B cell (primary cell): ENCODE measurements at regions not wholly inside any gene's neighbourhood (a gene's known extent, or its start where the extent isn't known, plus 50 kb on each side); places are given as distances from the start of the nearest gene placed in this dataset.

Experiments used
- ATAC-seq: fragments of 200-7000 bp; cut with Tn5 transposase; one replicate; pipeline ENCODE4 v1.10.0; 2021; ENCODE audit warnings: low read depth, mild to moderate bottlenecking, moderate number of reproducible peaks, moderate library complexity
- CTCF ChIA-PET: fragments of 350-600 bp; sonication (Branson Sonifier 250); formaldehyde crosslinking; loops from one replicate; lab custom pipeline; 2021; ENCODE audit warnings: antibody characterized with exemption, inconsistent platforms; lab: Charles Lee
- POLR2A ChIA-PET: fragments of 350-600 bp; sonication (Branson Sonifier 250); formaldehyde crosslinking; loops from one replicate; lab custom pipeline; 2021; ENCODE audit warnings: antibody characterized with exemption; lab: Charles Lee
- DNase-seq: peaks from one replicate; pipeline ENCODE4 v3.0.0; 2013
- H2AFZ ChIP-seq: 2 replicates; pipeline ENCODE4 v1.6.1; 2012; ENCODE audit warnings: mild to moderate bottlenecking, low read depth, low read length; ENCODE audit not compliant: insufficient read depth, poor library complexity, severe bottlenecking
- H3K27ac ChIP-seq, 2 donors: 1 replicate in 1 of 2; 2 replicates in 1 of 2; pipeline ENCODE4 v1.5.1; 2012 to 2013; ENCODE audit warnings: low read length in 2 of 2, mild to moderate bottlenecking in 2 of 2, moderate library complexity in 1 of 2
- H3K27me3 ChIP-seq, 4 experiments: fragments of 200-600 bp in 1 of 4; sonication (generic) in 1 of 4; replicated peaks in 1 of 4; 1 replicate in 2 of 4; 2 replicates in 2 of 4; pipeline versions ENCODE4 v1.6.1 to v1.7.0; 2013 to 2016; ENCODE audit warnings: low read length in 3 of 4, mild to moderate bottlenecking in 2 of 4, mixed read lengths in 1 of 4, moderate library complexity in 1 of 4; ENCODE audit not compliant: insufficient read depth in 4 of 4, control insufficient read depth in 3 of 4; ENCODE audit errors: control extremely low read depth in 1 of 4
- H3K36me3 ChIP-seq, 2 experiments: replicated peaks in 1 of 2; 1 replicate in 1 of 2; 2 replicates in 1 of 2; pipeline versions ENCODE4 v1.6.1 to v1.7.1; 2013; ENCODE audit warnings: low read length in 1 of 2; ENCODE audit not compliant: insufficient read depth in 2 of 2, control insufficient read depth in 1 of 2; ENCODE audit errors: control extremely low read depth in 1 of 2, extremely low read depth in 1 of 2
- H3K4me1 ChIP-seq, 2 donors: fragments of 200-600 bp in 1 of 2; sonication (generic) in 1 of 2; 1 replicate in 1 of 2; 2 replicates in 1 of 2; pipeline versions ENCODE4 v1.5.1 to v1.6.1; 2013 to 2017; ENCODE audit warnings: low read length in 2 of 2; ENCODE audit not compliant: control insufficient read depth in 2 of 2, insufficient read depth in 2 of 2
- H3K4me2 ChIP-seq: replicated peaks from 2 replicates; pipeline ENCODE3; 2012; ENCODE audit warnings: mild to moderate bottlenecking, low read depth, low read length; ENCODE audit not compliant: poor library complexity, severe bottlenecking
- H3K4me3 ChIP-seq, 5 experiments: fragments of 200-600 bp in 1 of 5; sonication (generic) in 1 of 5; 1 replicate in 3 of 5; 2 replicates in 2 of 5; pipeline versions ENCODE4 v1.5.1 to v1.7.0; 2011 to 2016; ENCODE audit warnings: low read length in 4 of 5, mild to moderate bottlenecking in 4 of 5, low read depth in 2 of 5, control low read depth in 1 of 5, moderate library complexity in 1 of 5; ENCODE audit not compliant: insufficient read depth in 1 of 5; ENCODE audit errors: control extremely low read depth in 1 of 5, extremely low read depth in 1 of 5
- H3K79me2 ChIP-seq: fragments of 200-600 bp; sonication (generic); one replicate; pipeline ENCODE4 v1.6.0; 2016; ENCODE audit warnings: low read length; ENCODE audit not compliant: control insufficient read depth, insufficient read depth
- H3K9ac ChIP-seq: fragments of 200-600 bp; sonication (generic); 2 replicates; pipeline ENCODE4 v1.6.1; 2017; ENCODE audit warnings: mild to moderate bottlenecking, low read length, moderate library complexity
- H3K9me3 ChIP-seq, 3 donors: one replicate each; pipeline versions ENCODE4 v1.6.1 to v1.7.1; 2013; ENCODE audit warnings: low read length in 2 of 3; ENCODE audit not compliant: control insufficient read depth in 2 of 3, insufficient read depth in 1 of 3; ENCODE audit errors: control extremely low read depth in 1 of 3
- H4K20me1 ChIP-seq: 2 replicates; pipeline ENCODE4 v1.6.0; 2012; ENCODE audit warnings: mild to moderate bottlenecking, low read length; ENCODE audit not compliant: insufficient read depth, control insufficient read depth, poor library complexity, severe bottlenecking
- H3K27ac Mint-ChIP-seq: one replicate; pipeline ENCODE4 v1.8.0; 2021; ENCODE audit warnings: mixed read lengths
- H3K27me3 Mint-ChIP-seq: one replicate; pipeline ENCODE4 v1.8.0; 2021; ENCODE audit warnings: mixed read lengths
- H3K4me1 Mint-ChIP-seq: one replicate; pipeline ENCODE4 v1.8.0; 2021; ENCODE audit warnings: mixed read lengths
- H3K4me3 Mint-ChIP-seq: one replicate; pipeline ENCODE4 v1.8.0; 2021; ENCODE audit warnings: mixed read lengths
- H3K9me3 Mint-ChIP-seq: one replicate; pipeline ENCODE4 v1.8.0; 2022; ENCODE audit warnings: mixed read lengths; ENCODE audit not compliant: insufficient read depth
- CTCF ChIP-seq: fragments of 200-600 bp; IDR thresholded peaks from one replicate; pipeline ENCODE4 v1.8.0; 2022; ENCODE audit warnings: antibody characterized with exemption, mild to moderate bottlenecking
- EZH2 ChIP-seq: IDR thresholded peaks from 2 replicates; pipeline ENCODE4 v1.6.1; 2012; ENCODE audit warnings: borderline replicate concordance, low read depth, mild to moderate bottlenecking, moderate library complexity, low read length; ENCODE audit not compliant: insufficient read depth, poor library complexity, severe bottlenecking
- WGBS: methylation state at CpG from one replicate; pipeline ENCODE4 v1.1.5; 2013; ENCODE audit warnings: missing lambda C conversion rate; ENCODE audit not compliant: insufficient coverage; 5-methylcytosine and 5-hydroxymethylcytosine counted together
- intact Hi-C: fragments of 100-400 bp; cut with micrococcal nuclease; formaldehyde crosslinking; loops from one replicate; pipeline ENCODE4 v1.10.0; 2022

DNA sequence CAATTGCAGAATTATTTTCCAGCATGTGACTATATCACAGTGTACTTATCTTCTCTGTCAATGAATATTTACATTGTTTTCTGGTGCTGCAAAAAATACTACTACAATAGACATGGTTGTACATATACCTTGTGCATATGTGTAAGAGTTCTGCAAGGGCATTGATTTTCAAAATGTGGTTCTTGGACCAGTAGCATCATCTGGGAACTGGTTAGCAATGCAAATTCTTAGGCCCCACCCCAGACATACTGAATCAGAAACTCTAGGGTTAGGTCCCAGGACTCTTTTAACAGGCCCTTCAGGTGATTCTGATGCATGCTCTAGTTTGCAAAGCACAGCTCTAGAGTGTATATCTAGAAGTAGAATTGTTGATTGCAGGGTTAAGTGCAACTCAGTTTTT, 292.3 kb downstream of the ZNF621 start:
- ChIA-PET CTCF (interaction anchor here (0.7 to 1.1 kb wide), 2 partner anchors 53 to 481 kb away, joined by 3 read pairs; no protein-coding TSS in a partner anchor), POLR2A (no interaction called here)
- Histone ChIP-seq H3K9me3 (no peaks in the 10 kb centered on the region), H2AFZ (no peak overlapping the region), H3K4me1 (no peaks in the 10 kb centered on the region), H3K27me3 (no peaks in the 10 kb centered on the region), H3K9ac (no peak overlapping the region), H3K27ac (no peak overlapping the region), H3K36me3 (no peaks in the 10 kb centered on the region), H3K79me2 (no peaks in the 10 kb centered on the region), H3K4me2 (no peak overlapping the region), H3K4me3 (no peak overlapping the region), H4K20me1 (no peaks in the 10 kb centered on the region)
- TF ChIP-seq EZH2 (no peak), CTCF (no peak)
- ATAC-seq (no peak), DNase-seq (no peak)
- H3K4me1 Mint-ChIP-seq: no peaks in the 10 kb centered on the region
- H3K27ac Mint-ChIP-seq: no peak overlapping the region
- intact Hi-C loops: no loop called here
- peaks cover 2% of the 10 kb centered on the region for H3K9me3 Mint-ChIP-seq
- no peak overlapping the region for H3K4me3 Mint-ChIP-seq
- peaks cover 10% of the 10 kb centered on the region for H3K27me3 Mint-ChIP-seq

- Mint-ChIP-seq H3K4me1 (no peaks in the 10 kb centered on the region), H3K9me3 (no peaks in the 10 kb centered on the region), H3K4me3 (no peak overlapping the region), H3K27ac (no peak overlapping the region), H3K27me3 (peaks cover 6% of the 10 kb centered on the region)
- no peak overlapping the region for H3K27ac ChIP-seq
- no peaks in the 10 kb centered on the region for H3K79me2 ChIP-seq
- no peaks in the 10 kb centered on the region for H3K36me3 ChIP-seq
- no CpG with 5 or more reads among the region's 1 CpG for WGBS
- POLR2A ChIA-PET: no interaction called here
- no peaks in the 10 kb centered on the region for H3K9me3 ChIP-seq
- H3K4me1 ChIP-seq: no peaks in the 10 kb centered on the region
- no peaks in the 10 kb centered on the region for H3K27me3 ChIP-seq
- H4K20me1 ChIP-seq: no peaks in the 10 kb centered on the region
- ATAC-seq: no peak
- DNase-seq: no peak
- no peak overlapping the region for H3K4me2 ChIP-seq
- H3K9ac ChIP-seq: no peak overlapping the region
- H3K4me3 ChIP-seq: no peak overlapping the region
- intact Hi-C loops: no loop called here
- CTCF ChIA-PET: no interaction called here
- TF ChIP-seq CTCF: no peak
- no peak overlapping the region for H2AFZ ChIP-seq
Observed at GRCh38 chr3:40821315-40821714, 296.6 kb downstream of the ZNF621 start.
